Astrocyte (in vitro differentiated cells and primary cell): ENCODE measurements at regions not wholly inside any gene's neighbourhood (a gene's known extent, or its start where the extent isn't known, plus 50 kb on each side); places are given as distances from the start of the nearest gene placed in this dataset.

Source experiments
- DNase-seq: peaks from one replicate; pipeline ENCODE4 v3.0.0-alpha.2; 2010; ENCODE audit warnings: low read depth
- FAIRE-seq: peaks from 2 replicates; lab custom pipeline; 2011; peaks lifted over from hg19 to GRCh38; lab: Jason Lieb, UNC
- H2AFZ ChIP-seq: 2 replicates; pipeline ENCODE4 v1.6.0; 2012; ENCODE audit warnings: low read depth, low read length, inconsistent platforms
- H3K27ac ChIP-seq: 2 replicates; pipeline ENCODE4 v1.5.1; 2011; ENCODE audit warnings: low read depth, low read length, inconsistent platforms
- H3K27me3 ChIP-seq: 2 replicates; pipeline ENCODE4 v1.6.0; 2011; ENCODE audit warnings: low read length, inconsistent platforms; ENCODE audit not compliant: insufficient read depth
- H3K36me3 ChIP-seq: 2 replicates; pipeline ENCODE4 v1.5.1; 2011; ENCODE audit warnings: low read length, inconsistent platforms; ENCODE audit not compliant: insufficient read depth
- H3K4me1 ChIP-seq: 2 replicates; pipeline ENCODE4 v1.5.1; 2011; ENCODE audit warnings: low read length, inconsistent platforms; ENCODE audit not compliant: insufficient read depth
- H3K4me2 ChIP-seq: 2 replicates; pipeline ENCODE4 v1.6.0; 2012; ENCODE audit warnings: low read length, inconsistent platforms
- H3K4me3 ChIP-seq: 2 replicates; pipeline ENCODE4 v1.5.1; 2011; ENCODE audit warnings: low read depth, mild to moderate bottlenecking, low read length, inconsistent platforms; ENCODE audit not compliant: insufficient read depth
- H3K79me2 ChIP-seq: 2 replicates; pipeline ENCODE4 v1.6.0; 2012; ENCODE audit warnings: mild to moderate bottlenecking, low read length, inconsistent platforms; ENCODE audit not compliant: insufficient read depth
- H3K9ac ChIP-seq: 2 replicates; pipeline ENCODE4 v1.6.0; 2012; ENCODE audit warnings: mild to moderate bottlenecking, low read length, inconsistent platforms
- H3K9me3 ChIP-seq: 2 replicates; pipeline ENCODE4 v1.5.1; 2012; ENCODE audit warnings: low read depth, mild to moderate bottlenecking, low read length, inconsistent platforms; ENCODE audit not compliant: insufficient read depth
- H4K20me1 ChIP-seq: 2 replicates; pipeline ENCODE4 v1.6.0; 2012; ENCODE audit warnings: low read length, inconsistent platforms; ENCODE audit not compliant: insufficient read depth
- H3K27ac Mint-ChIP-seq: one replicate; pipeline ENCODE4 v1.8.0; 2021; ENCODE audit warnings: mild to moderate bottlenecking, mixed read lengths; ENCODE audit not compliant: unreplicated experiment
- H3K27me3 Mint-ChIP-seq: one replicate; pipeline ENCODE4 v1.8.0; 2021; ENCODE audit warnings: low read depth, mixed read lengths; ENCODE audit not compliant: unreplicated experiment
- H3K36me3 Mint-ChIP-seq: one replicate; pipeline ENCODE4 v1.8.0; 2021; ENCODE audit warnings: low read depth, mixed read lengths; ENCODE audit not compliant: unreplicated experiment
- H3K4me1 Mint-ChIP-seq: one replicate; pipeline ENCODE4 v1.8.0; 2021; ENCODE audit warnings: low read depth, mixed read lengths; ENCODE audit not compliant: unreplicated experiment
- H3K4me3 Mint-ChIP-seq: one replicate; pipeline ENCODE4 v1.8.0; 2021; ENCODE audit warnings: mild to moderate bottlenecking, moderate library complexity, mixed read lengths; ENCODE audit not compliant: unreplicated experiment
- H3K9me3 Mint-ChIP-seq: one replicate; pipeline ENCODE4 v1.8.0; 2021; ENCODE audit warnings: mild to moderate bottlenecking, mixed read lengths; ENCODE audit not compliant: unreplicated experiment
- EZH2 ChIP-seq: IDR thresholded peaks from 2 replicates; pipeline ENCODE4 v1.6.1; 2012; ENCODE audit warnings: mild to moderate bottlenecking, low read length, inconsistent platforms; ENCODE audit not compliant: insufficient read depth
- TF ChIP-seq, protein P1 (sequence below): IDR thresholded peaks from 2 replicates; pipeline ENCODE4 v1.5.1; 2011; ENCODE audit warnings: low read depth, mild to moderate bottlenecking, inconsistent platforms, low read length, moderate library complexity; ENCODE audit not compliant: insufficient read depth

- Histone ChIP-seq H3K9me3 (no peaks in the 10 kb centered on the region), H3K79me2 (no peaks in the 10 kb centered on the region), H3K4me3 (no peak overlapping the region), H3K36me3 (no peaks in the 10 kb centered on the region), H2AFZ (no peak overlapping the region), H3K4me1 (peaks cover 11% of the 10 kb centered on the region), H3K4me2 (no peak overlapping the region), H3K27ac (no peak overlapping the region), H4K20me1 (no peaks in the 10 kb centered on the region), H3K9ac (no peak overlapping the region), H3K27me3 (no peaks in the 10 kb centered on the region)
- H3K4me1 Mint-ChIP-seq, result peaks cover 34% of the 10 kb centered on the region
- DNase-seq (no peak), FAIRE-seq (no peak)
- H3K9me3 Mint-ChIP-seq, result no peaks in the 10 kb centered on the region
- no peak overlapping the region for H3K4me3 Mint-ChIP-seq
- TF ChIP-seq, protein P1, sequence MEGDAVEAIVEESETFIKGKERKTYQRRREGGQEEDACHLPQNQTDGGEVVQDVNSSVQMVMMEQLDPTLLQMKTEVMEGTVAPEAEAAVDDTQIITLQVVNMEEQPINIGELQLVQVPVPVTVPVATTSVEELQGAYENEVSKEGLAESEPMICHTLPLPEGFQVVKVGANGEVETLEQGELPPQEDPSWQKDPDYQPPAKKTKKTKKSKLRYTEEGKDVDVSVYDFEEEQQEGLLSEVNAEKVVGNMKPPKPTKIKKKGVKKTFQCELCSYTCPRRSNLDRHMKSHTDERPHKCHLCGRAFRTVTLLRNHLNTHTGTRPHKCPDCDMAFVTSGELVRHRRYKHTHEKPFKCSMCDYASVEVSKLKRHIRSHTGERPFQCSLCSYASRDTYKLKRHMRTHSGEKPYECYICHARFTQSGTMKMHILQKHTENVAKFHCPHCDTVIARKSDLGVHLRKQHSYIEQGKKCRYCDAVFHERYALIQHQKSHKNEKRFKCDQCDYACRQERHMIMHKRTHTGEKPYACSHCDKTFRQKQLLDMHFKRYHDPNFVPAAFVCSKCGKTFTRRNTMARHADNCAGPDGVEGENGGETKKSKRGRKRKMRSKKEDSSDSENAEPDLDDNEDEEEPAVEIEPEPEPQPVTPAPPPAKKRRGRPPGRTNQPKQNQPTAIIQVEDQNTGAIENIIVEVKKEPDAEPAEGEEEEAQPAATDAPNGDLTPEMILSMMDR, result no peak
- no peak for TF ChIP-seq EZH2
- H3K27ac Mint-ChIP-seq, result no peak overlapping the region
- H3K27me3 Mint-ChIP-seq, result no peaks in the 10 kb centered on the region
- H3K36me3 Mint-ChIP-seq, result no peaks in the 10 kb centered on the region
These were observed 125.0 kb upstream of the RPS6KA2 start for GRCh38 chr6:166752097-166752496.

DNA sequence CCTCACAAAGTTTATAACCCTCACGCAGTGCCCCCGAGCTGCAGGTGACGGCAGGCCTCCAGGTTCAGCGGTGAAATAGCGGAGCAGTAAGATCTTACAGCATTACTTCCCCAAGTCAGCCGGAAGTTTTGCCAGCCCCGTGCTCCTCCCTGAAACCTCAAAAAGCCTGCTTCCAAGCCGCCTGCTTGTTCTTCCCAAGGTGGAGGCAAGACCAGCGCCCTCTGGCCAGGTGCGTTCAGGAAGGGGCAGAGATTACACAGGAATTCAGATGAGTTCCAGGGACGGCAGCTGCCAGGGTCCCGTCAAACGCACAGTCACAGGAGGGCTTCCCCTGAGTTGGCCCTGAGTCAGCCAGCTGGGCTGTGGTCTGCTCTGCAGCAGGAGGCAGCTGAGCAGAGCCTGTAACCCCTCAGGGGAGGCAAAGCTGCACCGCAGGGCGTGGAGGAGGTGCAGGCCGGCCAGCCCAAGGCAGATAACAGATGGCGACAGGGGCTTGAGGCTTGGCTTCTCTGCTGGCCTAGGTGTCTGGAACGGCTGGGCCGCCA lies 124.1 kb upstream of the RPS6KA2 start:
- Mint-ChIP-seq H3K27me3 (no peaks in the 10 kb centered on the region), H3K4me3 (no peak overlapping the region), H3K4me1 (peaks cover 31% of the 10 kb centered on the region), H3K9me3 (no peaks in the 10 kb centered on the region), H3K36me3 (no peaks in the 10 kb centered on the region), H3K27ac (peak overlapping the region; percentile 75)
- H3K79me2 ChIP-seq, result no peaks in the 10 kb centered on the region
- H3K27ac ChIP-seq, result no peak overlapping the region
- TF ChIP-seq, protein P1, result no peak
- no peak for TF ChIP-seq EZH2
- no peaks in the 10 kb centered on the region for H3K36me3 ChIP-seq
- H3K4me2 ChIP-seq, result peak overlapping the region; percentile 41
- H4K20me1 ChIP-seq, result no peaks in the 10 kb centered on the region
- H3K9me3 ChIP-seq, result no peaks in the 10 kb centered on the region
- H2AFZ ChIP-seq, result no peak overlapping the region
- peaks cover 11% of the 10 kb centered on the region for H3K4me1 ChIP-seq
- H3K4me3 ChIP-seq, result no peak overlapping the region
- no peaks in the 10 kb centered on the region for H3K27me3 ChIP-seq
- FAIRE-seq, result no peak
- H3K9ac ChIP-seq, result no peak overlapping the region
- DNase-seq, result no peak

GRCh38 chr6:166750108-166750793 lies 123.2 kb upstream of the RPS6KA2 start:
- Mint-ChIP-seq H3K4me3 (no peak overlapping the region), H3K27ac (peak overlapping the region; percentile 63)
- DNase-seq, result no peak

More at GRCh38 chr6:166750108-166750793, 123.2 kb upstream of the RPS6KA2 start:
- Mint-ChIP-seq H3K9me3 (no peaks in the 10 kb centered on the region), H3K36me3 (peaks cover 3% of the 10 kb centered on the region), H3K27me3 (no peaks in the 10 kb centered on the region), H3K4me1 (peaks cover 31% of the 10 kb centered on the region)
- H3K9ac ChIP-seq, result no peak overlapping the region
- H3K4me1 ChIP-seq, result peaks cover 11% of the 10 kb centered on the region
- H3K36me3 ChIP-seq, result no peaks in the 10 kb centered on the region
- no peak overlapping the region for H3K27ac ChIP-seq
- no peaks in the 10 kb centered on the region for H3K9me3 ChIP-seq
- no peak for FAIRE-seq
- H4K20me1 ChIP-seq, result no peaks in the 10 kb centered on the region
- TF ChIP-seq, protein P1, result no peak
- no peak for TF ChIP-seq EZH2
- no peaks in the 10 kb centered on the region for H3K79me2 ChIP-seq
- H3K4me3 ChIP-seq, result no peak overlapping the region
- H2AFZ ChIP-seq, result peak overlapping the region; percentile 18
- peak overlapping the region; percentile 12 for H3K4me2 ChIP-seq
- no peaks in the 10 kb centered on the region for H3K27me3 ChIP-seq
